Right lobe of liver (tissue), 6 donors: ENCODE measurements at regions not wholly inside any gene's neighbourhood (a gene's known extent, or its start where the extent isn't known, plus 50 kb on each side); places are given as distances from the start of the nearest gene placed in this dataset.

ENCODE experiments used
- ATAC-seq, 4 donors: fragments of 200-7000 bp; cut with Tn5 transposase; one replicate each; pipeline ENCODE4 v1.9.1; 2020; ENCODE audit warnings: mild to moderate bottlenecking in 4 of 4, moderate library complexity in 4 of 4
- DNase-seq, 3 donors: peaks; one replicate each; pipeline ENCODE4 v3.0.0-alpha.2; 2020
- H3K27ac ChIP-seq, 3 donors: fragments of 200-600 bp; one replicate each; pipeline ENCODE4 v1.8.0; 2022
- H3K27me3 ChIP-seq, 2 donors: fragments of 200-600 bp; one replicate each; pipeline ENCODE4 v1.8.0; 2022
- H3K36me3 ChIP-seq, 4 donors: fragments of 200-600 bp; sonication (generic) in 1 of 4; one replicate each; pipeline versions ENCODE4 v1.5.1 to v1.8.0; 2017 to 2022; ENCODE audit warnings: control low read depth in 1 of 4
- H3K4me1 ChIP-seq, 4 donors: fragments of 200-600 bp; sonication (generic) in 1 of 4; one replicate each; pipeline versions ENCODE4 v1.5.1 to v1.8.0; 2017 to 2022; ENCODE audit warnings: control low read depth in 1 of 4
- H3K4me3 ChIP-seq, 3 donors: fragments of 200-600 bp; one replicate each; pipeline ENCODE4 v1.8.0; 2022
- H3K9me3 ChIP-seq, 4 donors: fragments of 200-600 bp; sonication (generic) in 1 of 4; one replicate each; pipeline versions ENCODE4 v1.5.1 to v1.8.0; 2017 to 2022; ENCODE audit warnings: control low read depth in 1 of 4
- CTCF ChIP-seq, 4 donors: fragments of 200-600 bp in 3 of 4; fragments of 450-650 bp in 1 of 4; IDR thresholded peaks; one replicate each; pipeline versions ENCODE4 v1.5.1 to v1.8.0; 2016 to 2022; ENCODE audit warnings: antibody characterized with exemption in 4 of 4, mild to moderate bottlenecking in 2 of 4
- POLR2A ChIP-seq: fragments of 450-650 bp; IDR thresholded peaks from one replicate; pipeline ENCODE4 v1.6.1; 2017; ENCODE audit warnings: antibody characterized with exemption, mild to moderate bottlenecking
- WGBS: methylation state at CpG from one replicate; pipeline ENCODE4 v1.1.6; 2018; ENCODE audit warnings: low coverage, low lambda C conversion rate; ENCODE audit not compliant: insufficient coverage; ENCODE audit errors: missing lambda C conversion rate; 5-methylcytosine and 5-hydroxymethylcytosine counted together
- intact Hi-C, 2 donors: fragments of 100-400 bp; cut with DNase I; formaldehyde crosslinking; loops; one replicate each; pipeline versions ENCODE4 v1.11.2 to v1.14.1; 2022
- donor health status: DM: no; HTN: yes; CAD: no.
- donor health status: DM: no; HTN: no; CAD: no.
- donor health status: DM: no; HTN: no; CAD: no.
- donor health status: DM: no; HTN: yes; CAD: no.
- donor health status: DM: no; HTN: yes; CAD: no.

- TF ChIP-seq POLR2A (no peak), CTCF (IDR thresholded peaks at IDR 0.05) (no peak)
- no peak overlapping the region for H3K27ac ChIP-seq
- no peaks in the 10 kb centered on the region for H3K9me3 ChIP-seq
- 68% methylated on average over 4 of the region's 4 CpGs for WGBS
- intact Hi-C loops, result no loop called here
- no peaks in the 10 kb centered on the region for H3K27me3 ChIP-seq
- DNase-seq, result no peak
- H3K4me1 ChIP-seq, result no peaks in the 10 kb centered on the region
- H3K36me3 ChIP-seq, result no peaks in the 10 kb centered on the region
- no peak overlapping the region for H3K4me3 ChIP-seq
- ATAC-seq, result no peak
These were observed 142.2 kb downstream of the FGF9 start for GRCh38 chr13:21813110-21813509.

- TF ChIP-seq POLR2A, result no peak
- no peak for TF ChIP-seq CTCF (IDR thresholded peaks at IDR 0.05)
- DNase-seq (no peak), ATAC-seq (no peak)
- Histone ChIP-seq H3K4me3 (no peak overlapping the region), H3K27ac (no peak overlapping the region), H3K36me3 (no peaks in the 10 kb centered on the region), H3K9me3 (no peaks in the 10 kb centered on the region), H3K4me1 (no peaks in the 10 kb centered on the region), H3K27me3 (no peaks in the 10 kb centered on the region)
- 49% methylated on average over 2 of the region's 4 CpGs for whole genome bisulfite sequencing
- intact Hi-C loops, result no loop called here
These were observed 143.0 kb downstream of the FGF9 start for GRCh38 chr13:21813844-21814243.

- no peak for DNase-seq
- no peaks in the 10 kb centered on the region for H3K4me1 ChIP-seq
- intact Hi-C loops, result no loop called here
- TF ChIP-seq CTCF (IDR thresholded peaks at IDR 0.05) (no peak), POLR2A (no peak)
- 39% methylated on average over 6 of the region's 7 CpGs for WGBS
- H3K27me3 ChIP-seq, result no peaks in the 10 kb centered on the region
- H3K4me3 ChIP-seq, result no peak overlapping the region
- H3K27ac ChIP-seq, result no peak overlapping the region
- no peak for ATAC-seq
- no peaks in the 10 kb centered on the region for H3K36me3 ChIP-seq
- no peaks in the 10 kb centered on the region for H3K9me3 ChIP-seq
These were observed 143.7 kb downstream of the FGF9 start for GRCh38 chr13:21814604-21815003.

GRCh38 chr13:21817878-21818277 lies 147.0 kb downstream of the FGF9 start:
- Histone ChIP-seq H3K27me3 (no peaks in the 10 kb centered on the region), H3K4me3 (no peak overlapping the region), H3K36me3 (no peaks in the 10 kb centered on the region), H3K9me3 (no peaks in the 10 kb centered on the region), H3K4me1 (no peaks in the 10 kb centered on the region), H3K27ac (no peak overlapping the region)
- ATAC-seq, result peak in 1 of 4 donors; percentile 19
- TF ChIP-seq CTCF (IDR thresholded peaks at IDR 0.05) (no peak), POLR2A (no peak)
- no peak for DNase-seq
- intact Hi-C loops, result no loop called here
- whole genome bisulfite sequencing, result 100% methylated on average over 1 of the region's 25 CpGs

DNA sequence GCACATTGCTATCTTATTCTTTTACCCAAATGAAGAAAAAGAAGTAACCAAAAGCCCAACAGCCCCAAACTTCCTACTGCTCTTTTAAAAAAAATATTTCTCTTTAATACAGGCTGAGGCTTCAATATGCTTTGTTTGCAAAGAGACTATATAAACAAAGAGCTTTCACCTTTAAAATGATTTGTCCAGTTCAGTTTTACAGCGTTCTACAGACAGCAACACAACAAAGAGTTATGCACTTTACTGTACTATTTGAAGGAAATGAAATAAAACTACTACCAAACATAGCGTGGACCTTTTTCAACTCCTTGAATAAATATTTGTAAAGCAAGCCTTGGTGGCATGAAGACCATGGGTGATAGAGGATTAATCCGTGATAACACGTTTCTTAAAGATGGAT lies 151.2 kb downstream of the FGF9 start:
- no peaks in the 10 kb centered on the region for H3K36me3 ChIP-seq
- no peaks in the 10 kb centered on the region for H3K9me3 ChIP-seq
- intact Hi-C loops, result no loop called here
- no peaks in the 10 kb centered on the region for H3K4me1 ChIP-seq
- DNase-seq, result no peak
- no peak for TF ChIP-seq CTCF (IDR thresholded peaks at IDR 0.05)
- TF ChIP-seq POLR2A, result no peak
- H3K4me3 ChIP-seq, result no peak overlapping the region
- no peaks in the 10 kb centered on the region for H3K27me3 ChIP-seq
- WGBS, result 22% methylated on average over 4 of the region's 4 CpGs
- ATAC-seq, result no peak
- no peak overlapping the region for H3K27ac ChIP-seq
